ENCODE measurements at regions not wholly inside any gene's neighbourhood (a gene's known extent, or its start where the extent isn't known, plus 50 kb on each side); places are given as distances from the start of the nearest gene placed in this dataset.

- DNase-seq (ENCODE audit: low read depth), result no peak
Observed at GRCh38 chr5:68798877-68799843, 294.7 kb upstream of the SLC30A5 start.

DNA sequence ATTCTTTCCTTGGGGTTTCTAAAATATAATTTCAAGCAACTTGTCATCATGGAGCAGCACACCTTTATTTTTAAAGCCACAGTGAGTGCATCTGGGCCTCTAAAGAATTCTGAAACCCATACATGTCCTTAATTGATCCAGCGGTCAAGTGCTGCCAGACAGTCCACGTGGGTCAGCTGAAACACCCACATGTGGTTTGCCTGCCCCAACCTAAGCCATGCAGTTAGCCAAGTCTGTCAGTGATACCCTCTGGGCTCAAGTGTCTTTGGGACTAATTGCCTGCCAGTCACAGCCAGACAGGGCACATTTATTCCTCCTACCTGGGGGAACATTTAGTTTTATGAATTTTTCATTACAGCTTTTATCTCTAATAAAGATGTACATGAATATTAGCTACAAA, 291.4 kb upstream of the SLC30A5 start:
- DNase-seq (ENCODE audit: low read depth), result no peak

DNA sequence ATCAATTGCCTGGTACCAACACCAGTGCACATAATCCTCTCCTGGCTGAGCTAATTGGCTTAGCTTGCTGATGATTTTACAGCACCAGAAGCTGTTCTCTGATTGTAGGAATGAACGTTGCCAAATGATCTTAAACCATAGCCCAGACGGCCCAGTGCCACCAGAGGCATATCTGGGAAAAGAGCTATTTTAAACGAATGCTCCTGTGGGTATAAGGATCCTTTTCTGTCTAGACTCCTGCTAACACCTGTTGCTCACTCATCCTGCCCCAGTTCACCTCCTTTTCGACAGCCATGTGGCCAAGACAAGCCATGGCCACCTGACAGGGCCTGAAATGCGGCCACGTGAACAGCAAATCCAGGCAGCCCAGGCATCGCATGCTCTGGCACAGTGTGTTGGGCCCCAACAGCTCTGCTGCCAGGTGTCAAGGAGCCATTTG, 289.9 kb upstream of the SLC30A5 start:
- no peak for DNase-seq (ENCODE audit: low read depth)

GRCh38 chr5:68804343-68804742, 289.5 kb upstream of the SLC30A5 start:
- no peak for DNase-seq (ENCODE audit: low read depth)

DNA sequence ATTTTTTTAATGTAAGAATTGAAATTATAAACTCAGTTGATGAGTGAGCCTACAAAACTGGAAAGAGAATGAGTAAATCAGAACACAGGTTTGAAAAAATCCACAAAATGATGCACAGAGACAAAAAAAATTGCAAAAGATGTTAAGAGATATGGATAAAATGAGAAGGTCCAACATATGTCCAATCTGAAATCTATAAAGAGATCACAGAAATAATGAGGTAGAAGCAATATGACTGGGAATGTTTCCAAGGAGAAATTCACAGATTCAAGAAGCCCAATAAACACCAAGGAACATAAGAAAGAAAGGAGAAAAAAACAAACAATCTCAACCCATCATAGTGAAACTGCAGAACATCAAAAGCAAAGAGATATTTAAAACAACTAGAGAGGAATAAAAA, 288.4 kb upstream of the SLC30A5 start:
- no peak for DNase-seq (ENCODE audit: low read depth)

DNA sequence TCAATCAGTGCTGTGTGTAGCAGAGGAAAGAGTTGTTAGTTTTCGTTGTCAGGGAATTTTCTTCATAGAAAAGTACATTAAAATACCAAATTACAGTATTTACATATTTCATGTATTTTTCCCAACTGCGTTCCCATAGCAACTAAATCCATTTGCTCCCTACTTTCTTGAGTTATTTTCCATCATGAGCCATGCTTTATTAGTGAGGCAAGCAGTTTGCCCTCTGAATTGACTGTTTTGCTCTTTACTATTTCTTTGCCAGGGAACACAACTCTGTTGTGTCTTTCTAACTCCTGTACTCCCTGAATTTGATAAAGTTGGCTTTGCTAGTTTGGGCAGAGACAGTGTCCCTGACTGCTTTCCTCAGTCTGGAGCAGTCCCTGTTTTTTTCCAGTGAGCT, 276.2 kb upstream of the SLC30A5 start:
- no peak for DNase-seq (ENCODE audit: low read depth)

GRCh38 chr5:68818057-68818695, 275.6 kb upstream of the SLC30A5 start:
- no peak for DNase-seq (ENCODE audit: low read depth)

GRCh38 chr5:68818870-68819269, 274.9 kb upstream of the SLC30A5 start:
- DNase-seq (ENCODE audit: low read depth), result no peak

DNA sequence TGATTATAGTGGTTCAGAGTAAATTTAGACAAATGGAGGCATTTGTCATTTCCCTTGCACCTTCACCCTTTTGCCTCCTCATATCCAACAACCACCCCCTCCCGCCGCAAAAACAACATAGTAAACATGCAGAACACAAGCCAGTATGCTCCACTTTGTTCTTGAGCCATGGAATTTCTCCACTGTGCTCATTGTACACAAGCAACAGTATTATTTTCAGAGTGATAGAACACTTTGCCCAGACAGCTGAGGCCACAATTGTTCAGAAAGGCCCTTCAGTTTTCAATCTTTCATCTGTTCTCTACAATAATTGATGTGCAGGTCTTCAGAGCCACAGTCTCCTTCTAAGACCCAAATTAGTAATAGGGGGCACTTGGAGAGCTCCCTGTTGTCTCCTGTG, 272.8 kb upstream of the SLC30A5 start:
- no peak for DNase-seq (ENCODE audit: low read depth)

GRCh38 chr5:68822796-68823195, 271.0 kb upstream of the SLC30A5 start:
- no peak for DNase-seq (ENCODE audit: low read depth)

DNA sequence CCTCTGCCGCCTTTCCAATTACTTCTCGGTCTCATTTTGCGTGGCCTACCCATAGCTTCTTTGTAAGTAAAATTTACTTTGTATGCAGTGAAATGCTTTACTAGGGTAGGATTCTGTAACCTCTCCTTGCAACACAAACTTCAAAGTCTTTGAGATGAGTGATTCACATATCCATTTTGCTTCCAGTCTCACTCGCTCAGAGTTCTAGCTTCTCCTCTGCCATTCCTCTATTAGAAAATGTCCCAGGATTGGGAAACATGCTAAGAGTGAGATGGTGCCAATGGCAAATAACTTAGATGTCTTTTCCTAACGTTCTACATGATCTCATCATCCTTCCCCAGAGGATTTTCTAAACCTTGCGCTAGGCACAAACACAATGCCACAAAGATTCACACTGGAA, 270.5 kb upstream of the SLC30A5 start:
- DNase-seq (ENCODE audit: low read depth), result no peak

- DNase-seq (ENCODE audit: low read depth), result no peak
Observed at GRCh38 chr5:68830377-68830898, 263.4 kb upstream of the SLC30A5 start.

- no peak for DNase-seq (ENCODE audit: low read depth)
Observed at GRCh38 chr5:68834491-68834981, 259.3 kb upstream of the SLC30A5 start.

DNA sequence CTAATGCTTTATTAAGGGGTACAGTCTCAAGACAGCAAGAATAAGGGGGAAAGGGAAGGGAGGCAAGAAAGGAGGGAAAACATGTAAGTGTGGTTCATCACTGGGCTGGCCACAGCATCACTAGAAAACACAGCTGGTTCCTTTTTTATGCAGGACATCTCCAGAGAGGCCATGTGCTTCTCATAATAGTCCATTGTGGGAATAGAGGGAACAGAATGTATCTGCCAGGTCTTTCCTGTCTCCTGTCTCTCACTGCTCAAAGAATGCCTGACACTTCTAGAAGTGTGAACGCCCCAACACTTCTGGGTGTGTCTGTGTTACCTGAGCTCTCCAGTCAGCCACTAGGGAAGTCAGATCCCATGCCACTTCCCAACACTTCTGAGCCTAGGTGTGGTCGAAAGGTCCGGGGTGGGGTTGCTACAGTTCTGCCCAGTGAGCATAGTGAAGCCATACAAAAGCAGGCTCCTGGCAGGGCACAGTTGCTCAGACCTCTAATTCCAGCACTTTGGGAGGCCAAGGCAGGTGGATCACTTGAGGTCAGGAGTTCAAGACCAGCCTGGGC, 255.6 kb upstream of the SLC30A5 start:
- DNase-seq (ENCODE audit: low read depth), result no peak

- no peak for DNase-seq (ENCODE audit: low read depth)
Observed at GRCh38 chr5:68839019-68839552, 254.7 kb upstream of the SLC30A5 start.

DNA sequence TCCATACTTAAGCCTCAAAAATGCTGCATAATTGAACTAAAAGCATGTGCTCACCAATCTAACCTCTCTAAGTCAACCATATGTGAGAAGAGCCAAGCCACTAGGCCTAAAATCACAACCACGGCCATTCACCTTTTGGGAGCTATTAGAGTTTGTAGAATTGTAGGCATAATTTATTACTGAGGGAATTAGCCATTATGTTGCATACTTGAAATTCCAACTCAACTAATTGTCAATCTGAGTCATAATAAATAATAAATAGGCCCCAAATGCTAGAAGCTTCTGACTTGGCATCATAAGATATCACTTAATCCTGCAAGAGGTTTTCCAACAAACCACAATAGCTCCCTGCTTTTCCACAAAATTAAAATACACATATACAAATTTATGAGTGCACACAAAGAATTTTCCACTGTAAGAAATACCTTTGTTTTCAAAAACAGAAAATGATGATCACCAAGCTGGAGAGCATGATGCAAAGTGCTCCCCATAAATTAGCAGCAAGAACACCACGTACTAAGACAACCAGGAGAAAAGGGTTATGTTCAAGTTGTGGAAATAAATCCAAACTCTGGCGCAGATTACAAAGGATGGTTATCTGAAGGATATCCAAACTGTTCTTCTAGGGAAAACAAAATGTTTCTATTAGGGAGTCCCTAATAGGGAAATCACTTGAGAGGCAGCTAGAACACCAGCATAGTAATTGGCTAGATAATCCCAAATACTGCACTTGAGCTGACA, 250.0 kb upstream of the SLC30A5 start:
- no peak for DNase-seq (ENCODE audit: low read depth)

- DNase-seq (ENCODE audit: low read depth), result no peak
Observed at GRCh38 chr5:68845131-68845530, 248.7 kb upstream of the SLC30A5 start.

DNA sequence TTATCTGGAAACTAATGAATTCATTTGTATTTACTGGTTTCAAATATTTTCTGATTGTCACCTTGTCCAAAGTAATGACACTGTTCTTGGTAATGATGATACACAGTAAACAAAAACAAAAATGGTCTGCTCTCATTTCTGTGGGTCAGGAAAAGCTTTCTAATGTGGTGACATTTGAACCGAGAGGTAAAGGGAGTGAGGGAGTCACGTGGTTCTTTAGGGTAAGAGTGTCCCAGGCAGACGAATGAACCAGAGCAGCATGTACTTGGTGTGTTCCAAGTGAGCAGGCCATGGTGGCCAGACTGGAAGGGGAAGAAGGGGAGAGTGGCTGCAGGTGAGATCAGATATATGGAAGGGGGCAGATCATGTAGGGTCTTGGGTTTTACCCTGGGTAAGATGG, 247.0 kb upstream of the SLC30A5 start:
- DNase-seq (ENCODE audit: low read depth), result no peak

DNA sequence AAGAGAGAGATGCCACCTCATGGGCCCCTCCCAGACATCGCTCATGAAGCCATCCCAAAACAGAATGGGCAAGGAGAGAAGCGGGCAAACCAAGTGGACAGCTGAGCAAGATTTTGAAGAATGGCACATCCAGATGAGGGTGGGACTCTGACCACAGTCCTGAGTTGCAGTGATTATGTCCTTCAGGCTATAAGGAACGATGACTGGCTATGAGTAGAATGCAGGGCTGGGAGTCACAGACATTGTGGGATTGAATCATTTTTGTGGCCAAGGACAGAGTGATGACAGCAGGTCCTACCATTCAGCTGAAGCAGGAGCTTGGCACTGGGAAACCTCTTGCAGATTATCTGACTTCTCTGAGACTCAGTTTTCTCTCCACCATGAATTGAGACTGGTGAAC, 245.7 kb upstream of the SLC30A5 start:
- no peak for DNase-seq (ENCODE audit: low read depth)

DNA sequence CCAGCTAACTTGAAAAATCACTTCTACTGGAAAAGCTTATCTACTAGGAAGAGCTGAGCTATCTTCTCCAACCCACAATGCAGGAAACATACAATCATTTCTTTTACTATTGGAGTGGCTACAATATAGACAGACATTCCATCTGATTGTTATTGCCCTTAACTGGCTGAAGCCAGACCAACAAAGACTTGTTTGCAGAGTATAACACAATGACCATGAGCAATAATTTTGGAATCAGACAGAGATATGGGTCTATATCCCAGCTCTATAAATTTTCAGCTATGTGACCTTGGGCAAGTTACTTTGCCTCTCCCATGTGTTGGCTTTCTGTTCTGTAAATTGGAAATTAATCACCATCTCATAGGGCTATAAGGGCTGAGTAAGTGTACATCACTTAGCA, 244.7 kb upstream of the SLC30A5 start:
- no peak for DNase-seq (ENCODE audit: low read depth)

- DNase-seq (ENCODE audit: low read depth), result no peak
Observed at GRCh38 chr5:68849906-68850305, 243.9 kb upstream of the SLC30A5 start.

GRCh38 chr5:68861099-68861498, 232.7 kb upstream of the SLC30A5 start:
- DNase-seq (ENCODE audit: low read depth), result no peak

All from stimulated activated CD4-positive, alpha-beta T cell treated with anti-CD3 and anti-CD28 coated beads, Interleukin-2, amount 100 ng/mL, for 4 hours (primary cell).